ENCODE measurements at regions not wholly inside any gene's neighbourhood (a gene's known extent, or its start where the extent isn't known, plus 50 kb on each side); places are given as distances from the start of the nearest gene placed in this dataset.

- Histone ChIP-seq H2AK9ac (replicated peaks; ENCODE audit: low read depth, low read length, poor library complexity) (no peak overlapping the region), H3K4me1 (ENCODE audit: control insufficient read depth, insufficient read depth, low read length) (no peaks in the 10 kb centered on the region)
- BruUV-seq (replicated peaks), result no TSS peak
Measured at GRCh38 chr14:101379842-101380241, 181.5 kb upstream of the DIO3 start.

More at GRCh38 chr14:101379842-101380241, 181.5 kb upstream of the DIO3 start:
- Histone ChIP-seq H3K9ac (ENCODE audit: low read depth, low read length) (no peak overlapping the region), H3K27me3 (ENCODE audit: control insufficient read depth, insufficient read depth, low read length) (peaks cover 2% of the 10 kb centered on the region; the same call in 1 of the 2 replicates), H3K9me1 (ENCODE audit: insufficient read depth, low read length) (no peaks in the 10 kb centered on the region), H3K27ac (ENCODE audit: insufficient read depth, low read length) (no peak overlapping the region), H3K14ac (replicated peaks; ENCODE audit: low read depth, low read length) (no peak overlapping the region), H4K5ac (ENCODE audit: low read depth, low read length) (no peak overlapping the region), H3K4ac (ENCODE audit: low read depth, low read length) (no peak overlapping the region), H2AFZ (replicated peaks; ENCODE audit: low read length, poor library complexity) (no peak overlapping the region), H2AK5ac (ENCODE audit: low read depth, low read length) (no peak overlapping the region), H2BK120ac (ENCODE audit: low read depth, low read length) (no peak overlapping the region), H3K18ac (ENCODE audit: low read depth, low read length) (no peak overlapping the region), H2BK20ac (ENCODE audit: low read depth, low read length) (no peak overlapping the region), H4K8ac (ENCODE audit: low read depth in 2 of 2, low read length in 2 of 2) (no peak overlapping the region), H2BK15ac (ENCODE audit: low read depth, low read length) (no peak overlapping the region), H3K4me3 (ENCODE audit: insufficient read depth, low read depth, low read length) (no peak overlapping the region), H3K79me1 (ENCODE audit: low read depth in 1 of 2, low read length in 2 of 2) (no peaks in the 10 kb centered on the region), H3K4me2 (ENCODE audit: low read depth, low read length) (no peak overlapping the region), H4K91ac (ENCODE audit: insufficient read depth, low read depth, low read length) (no peak overlapping the region), H2BK5ac (ENCODE audit: low read depth, low read length, poor library complexity, severe bottlenecking) (no peak overlapping the region), H4K20me1 (ENCODE audit: insufficient read depth, low read length) (no peaks in the 10 kb centered on the region), H3K23ac (ENCODE audit: low read depth, low read length) (no peak overlapping the region), H3K36me3 (ENCODE audit: control insufficient read depth, insufficient read depth, low read length) (no peaks in the 10 kb centered on the region), H3K56ac (ENCODE audit: extremely low read depth, insufficient read depth, low read length) (no peak overlapping the region), H3K9me3 (ENCODE audit: control insufficient read depth, insufficient read depth, low read length) (peaks cover 3% of the 10 kb centered on the region)
- TF ChIP-seq MXI1 (IDR thresholded peaks at IDR 0.05; ENCODE audit: borderline replicate concordance, low read depth, low read length) (no peak), RAD21 (IDR thresholded peaks at IDR 0.05; ENCODE audit: low read length) (no peak), CHD1 (IDR thresholded peaks at IDR 0.05; ENCODE audit: low read depth, low read length) (no peak), NFE2L2 (IDR thresholded peaks at IDR 0.05; ENCODE audit: low read depth, low read length) (no peak), RCOR1 (IDR thresholded peaks at IDR 0.05; ENCODE audit: insufficient replicate concordance, low read length) (no peak), ELK1 (IDR thresholded peaks at IDR 0.05; ENCODE audit: borderline replicate concordance, low read depth, low read length) (no peak), SMC3 (IDR thresholded peaks at IDR 0.05; ENCODE audit: low read depth, low read length) (no peak), POLR2A (IDR thresholded peaks at IDR 0.05; ENCODE audit: low read depth, low read length) (no peak), CEBPB (IDR thresholded peaks at IDR 0.05; ENCODE audit: low read depth, low read length) (no peak), MAZ (IDR thresholded peaks at IDR 0.05; ENCODE audit: borderline replicate concordance, low read depth, low read length) (no peak)
- TF ChIP-seq, protein P1, sequence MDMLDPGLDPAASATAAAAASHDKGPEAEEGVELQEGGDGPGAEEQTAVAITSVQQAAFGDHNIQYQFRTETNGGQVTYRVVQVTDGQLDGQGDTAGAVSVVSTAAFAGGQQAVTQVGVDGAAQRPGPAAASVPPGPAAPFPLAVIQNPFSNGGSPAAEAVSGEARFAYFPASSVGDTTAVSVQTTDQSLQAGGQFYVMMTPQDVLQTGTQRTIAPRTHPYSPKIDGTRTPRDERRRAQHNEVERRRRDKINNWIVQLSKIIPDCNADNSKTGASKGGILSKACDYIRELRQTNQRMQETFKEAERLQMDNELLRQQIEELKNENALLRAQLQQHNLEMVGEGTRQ (IDR thresholded peaks at IDR 0.05; ENCODE audit: low read depth, low read length), result no peak
- no CpG with 5 or more reads among the region's 2 CpGs for WGBS, 2 experiments (ENCODE audit: extremely low coverage in 2 of 2, insufficient read length in 1 of 2)
- POLR2A ChIA-PET (ENCODE audit: unreplicated experiment), result no interaction called here
- dilution Hi-C loops (cut with HindIII; ENCODE audit: low sequenced_read_pairs, unreplicated experiment), result no loop called here
- intact Hi-C loops (cut with micrococcal nuclease), result no loop called here
- DNase-seq (no peak), ATAC-seq (ENCODE audit: low read depth) (no peak)
- in situ Hi-C loops (cut with MboI; ENCODE audit: low sequenced_read_pairs), result no loop called here
- CTCF ChIA-PET, result no interaction called here
